Renal cortical epithelial cell (primary cell): ENCODE measurements at regions not wholly inside any gene's neighbourhood (a gene's known extent, or its start where the extent isn't known, plus 50 kb on each side); places are given as distances from the start of the nearest gene placed in this dataset.
"Not testable (repeated sequence)": the region's sequence is repeated elsewhere in the genome, so short reads cannot be mapped to it uniquely, and the experiment has no call there.

Source experiments
- DNase-seq: peaks from one replicate; pipeline ENCODE4 v3.0.0-alpha.2; 2011; ENCODE audit warnings: low read depth

DNA sequence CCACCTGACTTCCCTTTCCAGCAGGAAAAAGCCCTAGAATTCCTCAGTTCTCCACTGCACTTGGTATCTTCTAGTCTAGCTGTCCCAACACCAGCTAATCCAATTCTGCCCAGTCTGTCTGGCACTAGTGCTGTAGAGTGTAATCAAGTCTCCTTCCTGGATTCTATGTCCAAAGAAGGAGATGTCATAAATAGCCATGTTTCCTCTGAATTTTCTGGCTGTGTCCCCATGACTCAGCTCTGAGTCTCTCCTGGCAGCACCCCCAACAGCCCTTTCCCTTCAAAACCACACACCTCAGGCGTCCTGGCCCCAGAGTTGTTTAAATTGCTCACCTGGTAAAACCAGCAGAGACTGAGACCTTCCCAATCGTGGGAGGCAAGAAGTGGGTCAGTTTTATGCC is 197.2 kb downstream of the GRXCR1 start:
- DNase-seq, result peak; percentile 44

- DNase-seq, result no peak
These were observed 210.5 kb downstream of the GRXCR1 start for GRCh38 chr4:43103048-43103447.

DNA sequence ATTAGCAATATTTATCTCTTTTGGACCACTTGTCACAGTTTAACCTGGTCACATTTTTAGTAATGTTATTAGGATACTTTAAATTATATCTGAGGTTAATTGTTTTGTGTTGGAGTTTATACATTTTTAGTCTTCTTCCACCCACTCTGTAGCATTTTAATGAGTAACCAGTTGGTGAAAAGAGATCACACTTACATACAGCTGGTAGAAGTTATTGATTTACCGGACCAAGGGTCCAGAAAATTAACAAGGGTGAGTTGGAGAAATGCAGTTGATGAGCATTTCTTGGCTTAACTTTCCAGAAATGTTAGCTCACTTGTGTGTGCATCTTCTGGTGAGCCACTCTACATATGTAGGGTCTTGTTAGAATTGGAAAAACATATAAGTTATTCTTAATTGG is 219.6 kb downstream of the GRXCR1 start:
- DNase-seq, result peak; percentile 19

GRCh38 chr4:43113196-43113595 is 220.7 kb downstream of the GRXCR1 start:
- DNase-seq, result no peak

- DNase-seq, result no peak
These were observed 234.1 kb downstream of the GRXCR1 start for GRCh38 chr4:43126595-43126994.

DNA sequence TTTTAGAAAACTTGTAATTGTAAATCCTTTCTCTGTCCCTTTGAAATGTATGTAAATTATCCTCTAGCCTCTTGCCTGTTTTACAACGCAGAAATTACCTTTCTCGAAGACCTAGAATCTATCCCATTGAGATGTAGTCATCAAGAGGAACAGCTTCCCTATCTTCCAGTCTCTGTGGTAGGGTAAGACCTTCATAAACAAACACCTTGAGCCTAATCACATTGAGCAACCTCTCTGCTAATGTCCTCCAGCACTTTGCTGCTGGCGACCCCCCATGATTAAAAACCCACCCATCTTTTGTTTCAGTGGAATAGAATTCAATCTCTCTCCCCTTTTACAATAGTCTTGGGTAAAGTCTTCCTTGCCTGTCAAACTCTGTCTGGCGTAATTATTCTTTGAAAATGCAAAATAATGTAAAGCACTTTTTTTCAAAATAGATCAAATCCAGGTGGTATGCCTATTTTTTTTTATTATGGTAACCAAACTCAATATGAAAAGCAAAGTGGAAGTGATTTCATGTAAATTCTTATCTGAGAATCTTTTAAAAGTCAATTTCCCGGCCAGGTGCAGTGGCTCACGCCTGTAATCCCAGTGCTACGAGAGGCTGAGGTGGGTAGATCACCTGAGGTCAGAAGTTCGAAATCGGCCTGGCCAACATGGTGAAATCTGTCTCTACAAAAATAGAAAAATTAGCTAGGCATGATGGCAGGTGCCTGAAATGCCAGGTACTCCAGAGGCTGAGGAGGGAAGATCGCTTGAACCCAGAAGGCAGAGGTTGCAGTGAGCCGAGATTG is 237.9 kb downstream of the GRXCR1 start:
- DNase-seq, result no peak

- peak; percentile 47 for DNase-seq
These were observed 239.6 kb downstream of the GRXCR1 start for GRCh38 chr4:43132010-43132582.

DNA sequence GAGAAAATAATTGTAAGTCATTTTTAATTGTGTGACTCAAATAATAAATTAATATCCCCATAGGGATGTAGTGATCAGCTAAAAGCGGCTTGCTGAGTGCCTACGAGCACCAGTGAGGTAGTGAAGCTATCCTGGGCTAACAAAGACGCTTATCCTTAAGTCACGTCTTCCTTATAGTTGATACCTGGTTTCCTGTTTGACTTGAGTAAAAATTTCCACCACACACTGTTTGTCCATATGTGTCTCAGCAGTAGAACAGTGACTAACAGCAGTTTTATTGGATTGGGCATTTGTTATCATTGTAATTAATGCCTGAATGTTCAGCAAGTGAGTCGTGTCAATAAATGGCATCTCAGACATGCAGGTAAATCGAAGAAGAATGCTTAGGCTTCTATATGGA is 241.1 kb downstream of the GRXCR1 start:
- DNase-seq, result no peak

DNA sequence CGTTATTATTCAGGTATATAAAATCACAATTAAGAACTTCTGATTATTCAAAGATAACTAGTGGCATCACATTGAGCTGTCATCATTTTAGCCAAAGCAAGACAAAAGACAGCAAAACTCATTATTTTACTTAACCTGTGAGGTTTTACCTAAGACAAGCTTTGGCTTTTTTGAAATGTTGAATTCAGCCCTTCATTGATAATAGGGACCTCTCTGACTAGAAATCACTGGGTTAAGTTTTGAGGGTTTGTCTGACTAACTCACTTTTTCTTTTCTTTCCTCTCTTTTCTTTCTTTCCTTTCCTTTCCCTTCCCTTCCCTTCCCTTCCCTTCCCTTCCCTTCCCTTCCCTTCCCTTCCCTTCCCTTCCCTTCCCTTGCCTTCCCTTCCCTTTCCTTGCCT is 244.2 kb downstream of the GRXCR1 start:
- DNase-seq, result no peak

- no peak for DNase-seq
These were observed 253.7 kb downstream of the GRXCR1 start for GRCh38 chr4:43146198-43146597.

GRCh38 chr4:43148481-43148880 is 256.0 kb downstream of the GRXCR1 start:
- no peak for DNase-seq

DNA sequence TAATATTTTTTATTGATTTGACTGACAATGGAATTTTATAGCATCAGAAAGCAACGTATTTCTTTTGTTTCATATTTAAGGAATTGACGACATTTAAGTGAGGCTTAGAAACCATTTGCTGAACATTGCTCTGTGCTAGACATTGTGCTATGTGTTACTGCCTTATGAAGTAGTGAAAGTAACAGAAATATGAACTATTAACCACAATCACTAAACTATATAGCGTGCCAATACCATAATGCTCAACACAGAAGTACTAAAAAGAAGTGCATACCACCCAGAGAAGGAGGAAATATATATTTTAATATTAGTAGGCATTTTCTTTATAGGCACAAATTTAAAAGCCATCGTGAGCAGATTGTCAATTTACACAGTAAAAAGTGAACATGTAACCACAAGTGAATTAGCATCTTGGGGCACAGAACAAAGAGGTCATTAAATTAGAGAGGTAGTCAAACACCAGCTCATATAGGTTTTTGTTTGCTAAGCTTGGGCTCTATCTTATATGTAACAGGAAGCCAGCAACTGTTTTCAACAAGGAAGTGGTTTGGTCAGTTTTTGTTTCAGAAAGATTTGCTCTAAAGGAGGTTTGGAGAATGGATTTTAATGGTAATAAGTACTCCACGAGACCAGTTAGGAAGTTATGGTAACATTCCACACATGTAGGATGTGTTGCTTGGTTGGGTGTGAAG is 270.7 kb downstream of the GRXCR1 start:
- no peak for DNase-seq

- DNase-seq, result no peak
These were observed 297.2 kb downstream of the GRXCR1 start for GRCh38 chr4:43189741-43190140.

DNA sequence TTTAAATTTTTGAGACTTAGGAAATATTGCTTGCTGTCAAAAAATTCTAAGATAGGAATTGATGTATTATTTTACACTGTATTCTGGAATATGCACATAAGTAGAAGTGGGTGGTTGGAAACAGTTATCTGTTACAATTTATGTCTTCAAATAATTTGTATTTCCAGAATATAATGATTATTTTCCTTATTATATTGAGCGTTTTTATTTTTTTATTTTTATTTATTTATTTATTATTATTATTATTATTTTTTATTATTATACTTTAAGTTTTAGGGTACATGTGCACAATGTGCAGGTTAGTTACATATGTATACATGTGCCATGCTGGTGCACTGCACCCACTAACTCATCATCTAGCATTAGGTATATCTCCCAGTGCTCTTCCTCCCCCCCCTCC is 320.1 kb downstream of the GRXCR1 start:
- not testable (repeated sequence) for DNase-seq

DNA sequence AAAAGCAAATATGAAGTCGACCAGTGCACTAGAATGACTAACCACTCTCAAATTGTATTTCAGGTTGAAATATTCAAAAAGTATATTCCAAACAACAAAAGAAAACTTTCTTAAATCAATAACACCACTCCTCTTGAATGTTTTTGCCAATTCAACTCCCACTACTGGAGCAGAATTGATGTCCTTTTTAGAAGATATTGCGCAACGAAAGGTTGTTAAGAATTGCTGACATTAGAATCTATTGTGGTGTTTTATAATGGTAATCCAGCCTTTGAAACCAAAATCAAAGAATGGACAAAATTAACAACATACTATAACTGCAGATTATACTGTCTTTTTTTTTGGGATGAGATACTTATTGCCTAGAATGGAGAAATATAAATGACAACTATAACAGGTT is 331.3 kb downstream of the GRXCR1 start:
- no peak for DNase-seq

DNA sequence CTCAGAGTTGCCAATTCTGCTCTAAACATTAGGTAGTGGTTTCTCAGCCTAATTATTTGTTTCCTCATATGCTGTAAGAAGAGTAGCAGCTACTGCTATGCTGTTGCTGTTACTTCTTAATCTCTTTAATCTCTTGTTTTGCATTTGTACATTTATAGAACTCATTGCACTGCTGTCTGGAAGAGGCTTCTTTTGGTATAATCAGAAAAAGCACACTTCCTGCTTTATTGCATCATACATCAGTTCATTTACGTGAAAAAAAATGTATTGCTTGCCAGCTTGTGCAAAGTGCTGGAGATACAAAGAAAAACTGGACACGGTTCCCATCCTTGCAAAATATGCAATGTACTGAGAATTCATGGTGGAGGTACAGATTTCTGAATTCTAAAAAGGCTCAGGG is 332.0 kb downstream of the GRXCR1 start:
- DNase-seq, result no peak

- DNase-seq, result no peak
These were observed 340.8 kb downstream of the GRXCR1 start for GRCh38 chr4:43233321-43233720.

- no peak for DNase-seq
These were observed 342.3 kb downstream of the GRXCR1 start for GRCh38 chr4:43234626-43235415.

- DNase-seq, result no peak
These were observed 345.5 kb downstream of the GRXCR1 start for GRCh38 chr4:43238008-43238407.

- no peak for DNase-seq
These were observed 346.1 kb downstream of the GRXCR1 start for GRCh38 chr4:43238585-43238984.

- no peak for DNase-seq
These were observed 348.6 kb downstream of the GRXCR1 start for GRCh38 chr4:43241104-43241503.

GRCh38 chr4:43242606-43243005 is 350.1 kb downstream of the GRXCR1 start:
- no peak for DNase-seq
